ENCODE measurements at regions not wholly inside any gene's neighbourhood (a gene's known extent, or its start where the extent isn't known, plus 50 kb on each side); places are given as distances from the start of the nearest gene placed in this dataset.

GRCh38 chr12:72872238-72872887 lies 600.2 kb downstream of the TRHDE start:
- Histone ChIP-seq H3K79me2 (ENCODE audit: control insufficient read depth, low read length) (no peaks in the 10 kb centered on the region), H3K4me1 (ENCODE audit: control insufficient read depth, low read length) (no peaks in the 10 kb centered on the region), H3K27me3 (ENCODE audit: control insufficient read depth, low read length) (no peaks in the 10 kb centered on the region), H3F3A (ENCODE audit: control insufficient read depth, insufficient read depth) (no peaks in the 10 kb centered on the region), H3K27ac (ENCODE audit: low read depth, low read length) (no peak overlapping the region), H3K9me2 (replicated peaks; ENCODE audit: control insufficient read depth, low read length) (no peaks in the 10 kb centered on the region), H4K20me1 (ENCODE audit: control insufficient read depth, insufficient read depth, low read depth, low read length) (no peaks in the 10 kb centered on the region), H3K36me3 (ENCODE audit: control insufficient read depth, low read length) (no peaks in the 10 kb centered on the region), H3K4me3 (ENCODE audit: low read length) (no peak overlapping the region), H3K9me3 (ENCODE audit: control insufficient read depth, insufficient read depth, low read length) (peaks cover 5% of the 10 kb centered on the region; the same call in 1 of the 2 replicates), H3K4me2 (ENCODE audit: low read length) (no peak overlapping the region)
- TF ChIP-seq CTCF (IDR thresholded peaks at IDR 0.05; ENCODE audit: low read depth, low read length, poor library complexity, severe bottlenecking): no peak
- no peak for TF ChIP-seq EZH2phosphoT487 (IDR thresholded peaks at IDR 0.05; ENCODE audit: borderline replicate concordance, low read length)

- H3K9me2 ChIP-seq (replicated peaks; ENCODE audit: control insufficient read depth, low read length): no peaks in the 10 kb centered on the region
- no peaks in the 10 kb centered on the region for H3K4me1 ChIP-seq (ENCODE audit: control insufficient read depth, low read length)
- no peaks in the 10 kb centered on the region for H3K27me3 ChIP-seq (ENCODE audit: control insufficient read depth, low read length)
- no peak for TF ChIP-seq CTCF (IDR thresholded peaks at IDR 0.05; ENCODE audit: low read depth, low read length, poor library complexity, severe bottlenecking)
- TF ChIP-seq EZH2phosphoT487 (IDR thresholded peaks at IDR 0.05; ENCODE audit: borderline replicate concordance, low read length): no peak
- H3K36me3 ChIP-seq (ENCODE audit: control insufficient read depth, low read length): no peaks in the 10 kb centered on the region
- no peaks in the 10 kb centered on the region for H3F3A ChIP-seq (ENCODE audit: control insufficient read depth, insufficient read depth)
- peaks cover 5% of the 10 kb centered on the region; the same call in 1 of the 2 replicates for H3K9me3 ChIP-seq (ENCODE audit: control insufficient read depth, insufficient read depth, low read length)
- no peak overlapping the region for H3K4me3 ChIP-seq (ENCODE audit: low read length)
- H3K27ac ChIP-seq (ENCODE audit: low read depth, low read length): no peak overlapping the region
- no peak overlapping the region for H3K4me2 ChIP-seq (ENCODE audit: low read length)
- H3K79me2 ChIP-seq (ENCODE audit: control insufficient read depth, low read length): no peaks in the 10 kb centered on the region
- H4K20me1 ChIP-seq (ENCODE audit: control insufficient read depth, insufficient read depth, low read depth, low read length): no peaks in the 10 kb centered on the region
These were observed 600.8 kb downstream of the TRHDE start for GRCh38 chr12:72872996-72873395.

DNA sequence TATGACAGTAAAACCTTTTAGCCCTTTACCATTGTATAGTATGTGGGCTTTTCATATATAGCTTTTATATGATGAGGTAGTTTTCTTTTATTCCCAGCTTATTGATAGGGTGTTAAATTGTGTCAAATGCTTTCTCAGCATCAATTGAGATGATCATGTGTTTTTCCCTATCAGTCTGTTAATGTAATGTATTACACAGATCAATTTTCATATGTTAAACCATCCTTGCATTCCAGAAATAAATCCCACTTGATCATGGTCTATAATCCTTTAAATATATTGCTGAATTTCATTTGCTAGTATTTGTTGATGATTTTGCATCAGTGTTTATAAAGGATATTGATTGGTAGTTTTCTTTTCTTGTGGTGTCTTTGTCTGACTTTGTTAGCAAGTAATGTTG lies 603.9 kb downstream of the TRHDE start:
- no peak overlapping the region for H3K4me3 ChIP-seq (ENCODE audit: low read length)
- H3F3A ChIP-seq (ENCODE audit: control insufficient read depth, insufficient read depth): no peaks in the 10 kb centered on the region
- H4K20me1 ChIP-seq (ENCODE audit: control insufficient read depth, insufficient read depth, low read depth, low read length): no peaks in the 10 kb centered on the region
- TF ChIP-seq EZH2phosphoT487 (IDR thresholded peaks at IDR 0.05; ENCODE audit: borderline replicate concordance, low read length) (no peak), CTCF (IDR thresholded peaks at IDR 0.05; ENCODE audit: low read depth, low read length, poor library complexity, severe bottlenecking) (no peak)
- H3K4me1 ChIP-seq (ENCODE audit: control insufficient read depth, low read length): no peaks in the 10 kb centered on the region
- no peaks in the 10 kb centered on the region for H3K36me3 ChIP-seq (ENCODE audit: control insufficient read depth, low read length)
- H3K79me2 ChIP-seq (ENCODE audit: control insufficient read depth, low read length): no peaks in the 10 kb centered on the region
- no peak overlapping the region for H3K4me2 ChIP-seq (ENCODE audit: low read length)
- H3K9me3 ChIP-seq (ENCODE audit: control insufficient read depth, insufficient read depth, low read length): peaks cover 5% of the 10 kb centered on the region; the same call in 1 of the 2 replicates
- H3K27ac ChIP-seq (ENCODE audit: low read depth, low read length): no peak overlapping the region
- no peaks in the 10 kb centered on the region for H3K27me3 ChIP-seq (ENCODE audit: control insufficient read depth, low read length)
- H3K9me2 ChIP-seq (replicated peaks; ENCODE audit: control insufficient read depth, low read length): no peaks in the 10 kb centered on the region

Measured in DOHH2 (cell line).